Lung (tissue), 11 donors: ENCODE measurements at regions not wholly inside any gene's neighbourhood (a gene's known extent, or its start where the extent isn't known, plus 50 kb on each side); places are given as distances from the start of the nearest gene placed in this dataset.
A peak's percentile ranks its signal among the peaks of the same experiment; 100 is the strongest.

Source experiments
- ATAC-seq: fragments of 200-7000 bp; cut with Tn5 transposase; one replicate; pipeline ENCODE4 v1.9.1; 2020; ENCODE audit warnings: moderate number of reproducible peaks; ENCODE audit not compliant: insufficient read depth, low FRiP score
- DNase-seq, 3 donors: peaks; one replicate each; pipeline ENCODE4 v3.0.0-alpha.2; 2013 to 2017
- H3K27ac ChIP-seq, 2 donors: one replicate each; pipeline ENCODE4 v1.5.1; 2013; ENCODE audit warnings: mild to moderate bottlenecking in 2 of 2, moderate library complexity in 2 of 2, control low read depth in 1 of 2, inconsistent platforms in 1 of 2, low read depth in 1 of 2, low read length in 1 of 2
- H3K27me3 ChIP-seq, 3 donors: one replicate each; pipeline ENCODE4 v1.5.1; 2013; ENCODE audit warnings: low read length in 2 of 3; ENCODE audit not compliant: control insufficient read depth in 3 of 3, insufficient read depth in 3 of 3
- H3K36me3 ChIP-seq, 4 donors: one replicate each; pipeline ENCODE4 v1.5.1; 2013; ENCODE audit warnings: low read length in 4 of 4, mild to moderate bottlenecking in 1 of 4, moderate library complexity in 1 of 4; ENCODE audit not compliant: control insufficient read depth in 4 of 4, insufficient read depth in 4 of 4
- H3K4me1 ChIP-seq, 5 donors: one replicate each; pipeline ENCODE4 v1.5.1; 2013; ENCODE audit warnings: low read length in 5 of 5, mild to moderate bottlenecking in 2 of 5, moderate library complexity in 1 of 5; ENCODE audit not compliant: control insufficient read depth in 5 of 5, insufficient read depth in 5 of 5
- H3K4me3 ChIP-seq: one replicate; pipeline ENCODE4 v1.5.1; 2013; ENCODE audit warnings: mild to moderate bottlenecking, control low read depth, moderate library complexity
- H3K9ac ChIP-seq, 2 donors: one replicate each; pipeline ENCODE4 v1.5.1; 2013; ENCODE audit warnings: low read length in 2 of 2, control low read depth in 1 of 2; ENCODE audit not compliant: insufficient read depth in 1 of 2
- H3K9me3 ChIP-seq, 4 donors: one replicate each; pipeline ENCODE4 v1.5.1; 2013; ENCODE audit warnings: low read length in 3 of 4, mild to moderate bottlenecking in 1 of 4, moderate library complexity in 1 of 4; ENCODE audit not compliant: control insufficient read depth in 4 of 4, insufficient read depth in 3 of 4
- WGBS, 2 donors: extraction: QIAGEN DNeasy Blood & Tissue Kit; methylation state at CpG; one replicate each; pipeline ENCODE4 v1.1.7; 2013; 5-methylcytosine and 5-hydroxymethylcytosine counted together
- TF ChIP-seq, protein P1 (sequence below): IDR thresholded peaks from 2 replicates; pipeline ENCODE4 v1.5.1; 2012; ENCODE audit warnings: mild to moderate bottlenecking; ENCODE audit errors: control extremely low read depth, extremely low read depth
- donor health status: control.
- donor health status: control.
- donor health status: Bipolar disorder and iron deficiency.
- donor health status: healthy.
- donor health status: DM: yes; HTN: yes; CAD: no.

DNA sequence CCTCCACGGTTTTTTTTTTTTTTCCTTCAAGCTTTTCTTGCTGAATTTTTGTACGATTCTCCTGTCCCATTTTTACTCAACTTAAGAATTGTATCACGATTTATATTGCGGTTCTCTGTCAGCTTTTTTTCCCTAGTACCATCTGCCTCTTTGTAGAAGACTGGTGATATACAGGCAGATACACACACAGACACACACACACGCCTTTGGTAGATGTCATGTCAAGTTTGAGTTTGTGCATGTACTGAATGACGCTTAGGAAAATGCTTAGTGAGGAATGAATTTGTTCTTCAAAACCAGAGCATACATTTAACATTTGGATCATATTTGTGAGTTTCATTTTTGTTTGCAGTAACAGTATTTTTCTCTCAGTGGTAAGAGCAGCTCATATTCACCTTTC is 82.0 kb upstream of the MBNL2 start:
- Histone ChIP-seq H3K9ac (no peak overlapping the region), H3K4me1 (peaks cover 0 to 24% (median 5%) of the 10 kb centered on the region in 5 donors), H3K27me3 (no peaks in the 10 kb centered on the region), H3K4me3 (no peak overlapping the region), H3K27ac (no peak overlapping the region), H3K36me3 (no peaks in the 10 kb centered on the region), H3K9me3 (no peaks in the 10 kb centered on the region)
- TF ChIP-seq, protein P1, sequence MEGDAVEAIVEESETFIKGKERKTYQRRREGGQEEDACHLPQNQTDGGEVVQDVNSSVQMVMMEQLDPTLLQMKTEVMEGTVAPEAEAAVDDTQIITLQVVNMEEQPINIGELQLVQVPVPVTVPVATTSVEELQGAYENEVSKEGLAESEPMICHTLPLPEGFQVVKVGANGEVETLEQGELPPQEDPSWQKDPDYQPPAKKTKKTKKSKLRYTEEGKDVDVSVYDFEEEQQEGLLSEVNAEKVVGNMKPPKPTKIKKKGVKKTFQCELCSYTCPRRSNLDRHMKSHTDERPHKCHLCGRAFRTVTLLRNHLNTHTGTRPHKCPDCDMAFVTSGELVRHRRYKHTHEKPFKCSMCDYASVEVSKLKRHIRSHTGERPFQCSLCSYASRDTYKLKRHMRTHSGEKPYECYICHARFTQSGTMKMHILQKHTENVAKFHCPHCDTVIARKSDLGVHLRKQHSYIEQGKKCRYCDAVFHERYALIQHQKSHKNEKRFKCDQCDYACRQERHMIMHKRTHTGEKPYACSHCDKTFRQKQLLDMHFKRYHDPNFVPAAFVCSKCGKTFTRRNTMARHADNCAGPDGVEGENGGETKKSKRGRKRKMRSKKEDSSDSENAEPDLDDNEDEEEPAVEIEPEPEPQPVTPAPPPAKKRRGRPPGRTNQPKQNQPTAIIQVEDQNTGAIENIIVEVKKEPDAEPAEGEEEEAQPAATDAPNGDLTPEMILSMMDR, result no peak
- 75 to 83% methylated on average over 6 of the region's 6 CpGs for WGBS, 2 donors
- ATAC-seq (no peak), DNase-seq (no peak)

DNA sequence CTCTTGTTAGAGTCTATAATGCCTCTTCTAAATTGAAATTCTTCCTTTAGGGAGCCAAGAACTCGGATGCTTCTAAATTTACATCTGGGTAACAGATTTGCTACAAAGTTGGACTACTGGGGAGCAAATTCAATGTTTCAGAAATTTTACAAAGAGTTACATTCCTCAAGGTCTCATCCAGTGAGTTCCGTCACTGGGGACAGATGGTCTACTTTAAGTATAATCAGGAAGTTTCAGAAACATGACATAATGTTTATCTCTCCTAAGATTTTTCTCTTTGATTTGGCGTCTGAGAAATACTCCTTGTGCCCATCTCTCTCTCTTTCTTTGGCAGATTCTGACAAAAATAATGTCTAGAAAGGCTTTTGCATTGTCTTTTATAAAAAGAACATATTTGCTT is 81.5 kb upstream of the MBNL2 start:
- no peak for ATAC-seq
- no peak overlapping the region for H3K4me3 ChIP-seq

DNA sequence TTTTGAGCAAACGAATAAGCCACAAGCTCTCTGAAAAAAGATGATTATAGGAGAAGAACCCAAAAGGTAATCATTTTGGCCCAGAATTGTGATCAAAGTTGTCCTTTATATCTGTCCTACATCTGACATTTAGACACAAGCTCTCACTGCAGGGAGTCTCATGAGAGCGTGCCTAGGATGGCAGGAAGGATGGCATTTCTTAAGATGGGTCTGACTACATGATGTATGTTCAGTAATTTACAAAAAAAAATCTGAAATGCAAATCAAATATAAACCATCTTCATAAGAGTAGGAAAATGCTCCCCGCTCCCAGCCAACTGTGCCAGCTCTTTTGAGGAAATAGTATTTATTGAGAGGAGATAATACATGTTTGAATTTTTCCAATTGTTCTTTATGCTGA is 81.0 kb upstream of the MBNL2 start:
- no peak overlapping the region for H3K4me3 ChIP-seq
- H3K9me3 ChIP-seq, result no peaks in the 10 kb centered on the region
- TF ChIP-seq, protein P1, result no peak
- 71 to 75% methylated on average over 3 of the region's 3 CpGs for WGBS, 2 donors
- no peak for ATAC-seq
- no peak overlapping the region for H3K27ac ChIP-seq
- no peak overlapping the region for H3K9ac ChIP-seq
- H3K36me3 ChIP-seq, result no peaks in the 10 kb centered on the region
- H3K4me1 ChIP-seq, result peaks cover 0 to 24% (median 5%) of the 10 kb centered on the region in 5 donors
- DNase-seq, result no peak
- H3K27me3 ChIP-seq, result no peaks in the 10 kb centered on the region

More for the DNA sequence above, 81.5 kb upstream of the MBNL2 start:
- Histone ChIP-seq H3K9ac (no peak overlapping the region), H3K27me3 (no peaks in the 10 kb centered on the region), H3K9me3 (no peaks in the 10 kb centered on the region), H3K36me3 (no peaks in the 10 kb centered on the region), H3K27ac (no peak overlapping the region), H3K4me1 (peaks cover 0 to 24% (median 5%) of the 10 kb centered on the region in 5 donors)
- peak in 2 of 3 donors; percentile 31 to 37 for DNase-seq
- WGBS, 2 donors, result 52 to 71% methylated on average over 3 of the region's 3 CpGs
- TF ChIP-seq, protein P1, result no peak

DNA sequence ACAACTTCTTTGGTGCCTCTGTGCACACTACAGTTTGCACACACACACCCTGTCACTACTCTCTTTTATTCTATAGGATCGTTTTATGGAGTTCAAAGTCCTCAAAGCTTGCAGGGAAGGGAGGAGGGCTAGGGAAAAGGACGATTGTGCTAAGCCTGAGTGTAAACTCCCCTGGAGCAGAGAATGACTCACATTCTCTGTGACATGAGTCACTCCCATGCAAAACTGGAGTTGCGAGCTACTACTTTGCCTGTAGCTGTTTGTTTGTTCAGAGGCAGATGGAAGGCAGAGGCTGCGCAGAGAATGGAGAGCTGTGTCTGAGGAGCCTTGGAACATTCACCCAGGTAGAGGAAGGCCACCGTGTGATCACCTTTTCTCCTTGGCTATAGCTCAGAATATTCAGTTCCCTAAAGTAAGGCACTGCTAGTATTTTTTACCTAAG is 80.5 kb upstream of the MBNL2 start:
- H3K27ac ChIP-seq, result peak overlapping the region in 1 of 2 donors; percentile 41
- peak overlapping the region in 1 of 2 donors; percentile 8 for H3K9ac ChIP-seq
- DNase-seq (peak; percentile 28 to 54 (median 45)), ATAC-seq (peak; percentile 91)
- TF ChIP-seq, protein P1, result no peak
- no peak overlapping the region for H3K4me3 ChIP-seq
- no peaks in the 10 kb centered on the region for H3K36me3 ChIP-seq
- WGBS, 2 donors, result 20 to 41% methylated on average over 5 of the region's 5 CpGs
- H3K4me1 ChIP-seq, result peaks cover 0 to 27% (median 3%) of the 10 kb centered on the region in 5 donors
- no peaks in the 10 kb centered on the region for H3K27me3 ChIP-seq
- no peaks in the 10 kb centered on the region for H3K9me3 ChIP-seq
